ENCODE measurements at regions not wholly inside any gene's neighbourhood (a gene's known extent, or its start where the extent isn't known, plus 50 kb on each side); places are given as distances from the start of the nearest gene placed in this dataset.

- ChIA-PET CTCF (no interaction called here), POLR2A (no interaction called here)
- no peaks in the 10 kb centered on the region for H3K36me3 ChIP-seq (ENCODE audit: control insufficient read depth, insufficient read depth, low read length)
- H3K4me3 ChIP-seq (ENCODE audit: low read depth in 2 of 2, low read length in 2 of 2) = no peak overlapping the region
- intact Hi-C loops (cut with micrococcal nuclease; ENCODE audit: unreplicated experiment) (no loop called here), in situ Hi-C loops (cut with HindIII; ENCODE audit: low pct_unique_long_range_greater_than_20kb, low sequenced_read_pairs) (no loop called here)
- H3K4me1 ChIP-seq (ENCODE audit: control insufficient read depth, insufficient read depth, low read length) = no peaks in the 10 kb centered on the region
- TF ChIP-seq TCF7L2 (IDR thresholded peaks at IDR 0.05; ENCODE audit: low read depth, low read length) = no peak
- DNase-seq (ENCODE audit: low read depth, low spot score) (no peak), ATAC-seq (no peak)
- H3K27ac ChIP-seq (ENCODE audit: low read length) = no peak overlapping the region
- H3K27me3 ChIP-seq (ENCODE audit: control insufficient read depth, insufficient read depth, low read length) = no peaks in the 10 kb centered on the region
- BruUV-seq (replicated peaks) = no TSS peak
- H3K9me3 ChIP-seq (ENCODE audit: control insufficient read depth, insufficient read depth, low read depth, low read length) = no peaks in the 10 kb centered on the region
Measured at GRCh38 chr1:208393416-208393815, 149.2 kb upstream of the PLXNA2 start.

- Histone ChIP-seq H3K9me3 (ENCODE audit: control insufficient read depth, insufficient read depth, low read depth, low read length) (no peaks in the 10 kb centered on the region), H3K4me3 (ENCODE audit: low read depth in 2 of 2, low read length in 2 of 2) (no peak overlapping the region), H3K36me3 (ENCODE audit: control insufficient read depth, insufficient read depth, low read length) (no peaks in the 10 kb centered on the region), H3K27ac (ENCODE audit: low read length) (no peak overlapping the region), H3K4me1 (ENCODE audit: control insufficient read depth, insufficient read depth, low read length) (no peaks in the 10 kb centered on the region), H3K27me3 (ENCODE audit: control insufficient read depth, insufficient read depth, low read length) (no peaks in the 10 kb centered on the region)
- ChIA-PET CTCF (no interaction called here), POLR2A (no interaction called here)
- intact Hi-C loops (cut with micrococcal nuclease; ENCODE audit: unreplicated experiment) (no loop called here), in situ Hi-C loops (cut with HindIII; ENCODE audit: low pct_unique_long_range_greater_than_20kb, low sequenced_read_pairs) (no loop called here)
- ATAC-seq = no peak
- TF ChIP-seq REST (IDR thresholded peaks at IDR 0.05; ENCODE audit: insufficient read depth in 1 of 2, low read depth in 2 of 2, low read length in 1 of 2) = no peak
- TF ChIP-seq SIN3A (IDR thresholded peaks at IDR 0.05; ENCODE audit: borderline replicate concordance, insufficient read depth, low read depth, low read length) = no peak
- TF ChIP-seq CTCF (IDR thresholded peaks at IDR 0.05) = no peak
- no peak for TF ChIP-seq POLR2AphosphoS5 (IDR thresholded peaks at IDR 0.05; ENCODE audit: low read depth, low read length)
- no peak for TF ChIP-seq TCF7L2 (IDR thresholded peaks at IDR 0.05; ENCODE audit: low read depth, low read length)
- no TSS peak for BruUV-seq (replicated peaks)
- no peak for DNase-seq (ENCODE audit: low read depth, low spot score)
Measured at GRCh38 chr1:208393826-208394225, 149.6 kb upstream of the PLXNA2 start.

GRCh38 chr1:208397286-208397685 is 153.1 kb upstream of the PLXNA2 start:
- DNase-seq (ENCODE audit: low read depth, low spot score) (no peak), ATAC-seq (no peak)
- no peaks in the 10 kb centered on the region for H3K9me3 ChIP-seq (ENCODE audit: control insufficient read depth, insufficient read depth, low read depth, low read length)
- no peaks in the 10 kb centered on the region for H3K4me1 ChIP-seq (ENCODE audit: control insufficient read depth, insufficient read depth, low read length)
- H3K27ac ChIP-seq (ENCODE audit: low read length) = no peak overlapping the region
- ChIA-PET CTCF (no interaction called here), POLR2A (no interaction called here)
- intact Hi-C loops (cut with micrococcal nuclease; ENCODE audit: unreplicated experiment) (no loop called here), in situ Hi-C loops (cut with HindIII; ENCODE audit: low pct_unique_long_range_greater_than_20kb, low sequenced_read_pairs) (no loop called here)
- no TSS peak for BruUV-seq (replicated peaks)
- no peaks in the 10 kb centered on the region for H3K36me3 ChIP-seq (ENCODE audit: control insufficient read depth, insufficient read depth, low read length)
- TF ChIP-seq SIN3A (IDR thresholded peaks at IDR 0.05; ENCODE audit: borderline replicate concordance, insufficient read depth, low read depth, low read length) (no peak), CTCF (IDR thresholded peaks at IDR 0.05) (no peak), POLR2AphosphoS5 (IDR thresholded peaks at IDR 0.05; ENCODE audit: low read depth, low read length) (no peak), REST (IDR thresholded peaks at IDR 0.05; ENCODE audit: insufficient read depth in 1 of 2, low read depth in 2 of 2, low read length in 1 of 2) (no peak), TCF7L2 (IDR thresholded peaks at IDR 0.05; ENCODE audit: low read depth, low read length) (no peak)
- H3K27me3 ChIP-seq (ENCODE audit: control insufficient read depth, insufficient read depth, low read length) = no peaks in the 10 kb centered on the region
- H3K4me3 ChIP-seq (ENCODE audit: low read depth in 2 of 2, low read length in 2 of 2) = no peak overlapping the region
